Tibial nerve (tissue), 4 donors: ENCODE measurements at regions not wholly inside any gene's neighbourhood (a gene's known extent, or its start where the extent isn't known, plus 50 kb on each side); places are given as distances from the start of the nearest gene placed in this dataset.

Experiments
- DNase-seq, 2 donors: peaks; one replicate each; pipeline ENCODE4 v3.0.0-alpha.2; 2019; ENCODE audit warnings: low spot score in 2 of 2
- H3K27ac ChIP-seq, 4 donors: fragments of 200-600 bp; sonication (generic) in 3 of 4; one replicate each; pipeline ENCODE4 v1.5.1; 2017 to 2019; ENCODE audit warnings: mild to moderate bottlenecking in 1 of 4
- H3K27me3 ChIP-seq, 2 donors: fragments of 200-600 bp; sonication (generic) in 1 of 2; one replicate each; pipeline versions ENCODE4 v1.5.1 to v1.6.0; 2017 to 2019
- H3K36me3 ChIP-seq, 3 donors: fragments of 200-600 bp; sonication (generic); one replicate each; pipeline ENCODE4 v1.5.1; 2018 to 2019
- H3K4me1 ChIP-seq, 4 donors: fragments of 200-600 bp; sonication (generic) in 3 of 4; one replicate each; pipeline ENCODE4 v1.5.1; 2017 to 2019
- H3K4me3 ChIP-seq, 4 donors: fragments of 200-600 bp; sonication (generic) in 3 of 4; one replicate each; pipeline ENCODE4 v1.5.1; 2017 to 2019; ENCODE audit warnings: mild to moderate bottlenecking in 1 of 4, moderate library complexity in 1 of 4
- H3K9me3 ChIP-seq, 4 donors: fragments of 200-600 bp; sonication (generic) in 3 of 4; one replicate each; pipeline ENCODE4 v1.5.1; 2017 to 2019
- CTCF ChIP-seq, 5 experiments: fragments of 200-600 bp in 3 of 5; fragments of 450-650 bp in 2 of 5; sonication (generic) in 3 of 5; IDR thresholded peaks; one replicate each; pipeline ENCODE4 v1.5.1; 2016 to 2019; ENCODE audit warnings: antibody characterized with exemption in 5 of 5, mild to moderate bottlenecking in 3 of 5, moderate library complexity in 2 of 5
- EP300 ChIP-seq, 2 donors: sonication (generic); formaldehyde crosslinking; IDR thresholded peaks; one replicate each; pipeline ENCODE4 v1.6.1; 2017; ENCODE audit warnings: antibody characterized with exemption in 2 of 2, mild to moderate bottlenecking in 1 of 2
- POLR2A ChIP-seq, 2 donors: fragments of 450-650 bp; IDR thresholded peaks; one replicate each; pipeline ENCODE4 v1.6.1; 2017; ENCODE audit warnings: antibody characterized with exemption in 2 of 2, mild to moderate bottlenecking in 2 of 2, moderate library complexity in 2 of 2
- WGBS, 2 donors: methylation state at CpG; one replicate each; pipeline ENCODE4 v1.1.5; 2018; 5-methylcytosine and 5-hydroxymethylcytosine counted together

- Histone ChIP-seq H3K27me3 (no peaks in the 10 kb centered on the region), H3K27ac (no peak overlapping the region), H3K4me1 (no peaks in the 10 kb centered on the region), H3K4me3 (no peak overlapping the region), H3K9me3 (no peaks in the 10 kb centered on the region), H3K36me3 (no peaks in the 10 kb centered on the region)
- WGBS, 2 donors = 93 to 97% methylated on average over 10 of the region's 10 CpGs
- TF ChIP-seq POLR2A (IDR thresholded peaks at IDR 0.05) (no peak), CTCF (IDR thresholded peaks at IDR 0.05) (no peak), EP300 (IDR thresholded peaks at IDR 0.05) (no peak)
- no peak for DNase-seq
Measured at GRCh38 chr13:82822935-82823334, 1059.3 kb downstream of the SLITRK1 start.

GRCh38 chr13:82817133-82817532, 1065.1 kb downstream of the SLITRK1 start:
- Histone ChIP-seq H3K9me3 (peaks cover 0 to 6% (median 0%) of the 10 kb centered on the region in 4 donors), H3K27me3 (no peaks in the 10 kb centered on the region), H3K27ac (no peak overlapping the region), H3K36me3 (no peaks in the 10 kb centered on the region), H3K4me3 (no peak overlapping the region), H3K4me1 (no peaks in the 10 kb centered on the region)
- no peak for TF ChIP-seq CTCF (IDR thresholded peaks at IDR 0.05)
- TF ChIP-seq EP300 (IDR thresholded peaks at IDR 0.05) = no peak
- TF ChIP-seq POLR2A (IDR thresholded peaks at IDR 0.05) = no peak
- WGBS, 2 donors = 91 to 94% methylated on average over 3 of the region's 3 CpGs
- DNase-seq = no peak

GRCh38 chr13:82815791-82816190, 1066.5 kb downstream of the SLITRK1 start:
- WGBS, 2 donors = 88% methylated on average over 1 of the region's 1 CpG
- Histone ChIP-seq H3K9me3 (peaks cover 0 to 6% (median 0%) of the 10 kb centered on the region in 4 donors), H3K27me3 (no peaks in the 10 kb centered on the region), H3K4me3 (no peak overlapping the region), H3K4me1 (no peaks in the 10 kb centered on the region), H3K36me3 (no peaks in the 10 kb centered on the region), H3K27ac (no peak overlapping the region)
- no peak for DNase-seq
- TF ChIP-seq CTCF (IDR thresholded peaks at IDR 0.05) (no peak), POLR2A (IDR thresholded peaks at IDR 0.05) (no peak), EP300 (IDR thresholded peaks at IDR 0.05) (no peak)

GRCh38 chr13:82803341-82803740, 1078.9 kb downstream of the SLITRK1 start:
- Histone ChIP-seq H3K9me3 (peaks cover 0 to 16% (median 2%) of the 10 kb centered on the region in 4 donors), H3K36me3 (no peaks in the 10 kb centered on the region), H3K27me3 (no peaks in the 10 kb centered on the region), H3K27ac (no peak overlapping the region), H3K4me1 (no peaks in the 10 kb centered on the region), H3K4me3 (no peak overlapping the region)
- DNase-seq = no peak
- WGBS, 2 donors = 84 to 90% methylated on average over 1 of the region's 1 CpG
- TF ChIP-seq CTCF (IDR thresholded peaks at IDR 0.05) = no peak
- no peak for TF ChIP-seq EP300 (IDR thresholded peaks at IDR 0.05)
- TF ChIP-seq POLR2A (IDR thresholded peaks at IDR 0.05) = no peak

- no peak for DNase-seq
- Histone ChIP-seq H3K27ac (no peak overlapping the region), H3K9me3 (peaks cover 0 to 8% (median under 1%) of the 10 kb centered on the region in 4 donors), H3K27me3 (no peaks in the 10 kb centered on the region), H3K4me3 (no peak overlapping the region), H3K36me3 (no peaks in the 10 kb centered on the region), H3K4me1 (no peaks in the 10 kb centered on the region)
- no peak for TF ChIP-seq POLR2A (IDR thresholded peaks at IDR 0.05)
- no peak for TF ChIP-seq CTCF (IDR thresholded peaks at IDR 0.05)
- TF ChIP-seq EP300 (IDR thresholded peaks at IDR 0.05) = no peak
- 80 to 88% methylated on average over 3 of the region's 3 CpGs for WGBS, 2 donors
Measured at GRCh38 chr13:82802528-82802927, 1079.7 kb downstream of the SLITRK1 start.
